Islet precursor cell (in vitro differentiated cells): ENCODE measurements at regions not wholly inside any gene's neighbourhood (a gene's known extent, or its start where the extent isn't known, plus 50 kb on each side); places are given as distances from the start of the nearest gene placed in this dataset.

Experiments used
- DNase-seq: peaks from one replicate; pipeline ENCODE4 v3.0.0-alpha.2; 2018

DNA sequence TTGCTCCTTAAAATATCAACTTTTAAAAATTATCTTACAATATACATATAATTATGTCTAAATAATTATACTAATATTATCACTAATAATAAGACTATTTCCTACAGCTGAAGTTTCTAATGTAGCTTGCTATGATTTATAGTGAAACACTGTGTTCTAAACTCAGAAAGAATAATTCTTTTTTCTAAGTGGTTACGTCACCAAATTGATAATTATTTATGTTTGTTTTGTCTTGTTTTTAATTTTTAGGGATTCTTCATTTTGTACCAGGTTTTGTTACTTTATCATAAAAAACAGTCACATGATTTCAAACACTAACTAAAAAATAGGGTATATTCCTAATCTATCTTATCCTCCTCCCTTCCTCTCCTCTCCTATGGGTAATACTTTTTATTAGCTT, 662.1 kb downstream of the FRK start:
- no peak for DNase-seq

DNA sequence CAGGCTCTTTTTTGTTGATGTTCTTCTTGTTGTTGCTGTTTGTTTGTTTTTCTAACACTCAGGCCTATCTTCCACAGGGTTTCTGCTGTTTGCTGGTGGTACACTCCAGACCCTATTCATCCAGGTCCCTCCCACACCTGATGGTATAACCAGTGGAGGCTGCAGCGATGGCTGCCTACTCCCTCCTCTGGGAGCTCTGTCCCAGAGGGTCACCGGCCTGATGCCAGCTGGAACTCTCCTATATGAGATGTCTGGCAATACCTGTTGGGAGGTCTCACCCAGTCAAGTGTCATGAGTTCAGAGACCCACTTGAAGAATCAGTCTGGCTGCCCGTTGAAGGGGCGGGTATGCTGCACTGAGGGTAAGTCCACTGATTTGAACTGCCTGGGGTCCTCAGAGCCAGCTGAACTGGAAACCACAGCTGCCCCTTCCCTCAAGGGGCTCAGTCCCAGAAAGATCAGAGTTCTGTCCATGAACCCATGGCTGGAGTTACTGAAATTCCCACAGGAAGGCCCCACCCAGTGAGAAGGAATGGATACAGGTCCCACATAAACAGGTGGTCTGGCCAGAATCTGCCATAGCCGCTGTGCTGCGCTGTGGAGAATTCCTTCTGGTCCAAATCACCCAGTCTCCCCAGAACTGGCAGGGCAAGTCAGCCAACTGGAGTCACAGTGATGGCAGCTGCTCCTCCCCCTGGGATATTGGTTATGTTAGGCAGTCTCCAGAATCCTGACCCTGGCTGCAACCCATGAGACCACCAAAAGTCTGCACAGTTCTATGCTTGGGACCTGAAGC, 664.4 kb downstream of the FRK start:
- DNase-seq = peak; percentile 42

DNA sequence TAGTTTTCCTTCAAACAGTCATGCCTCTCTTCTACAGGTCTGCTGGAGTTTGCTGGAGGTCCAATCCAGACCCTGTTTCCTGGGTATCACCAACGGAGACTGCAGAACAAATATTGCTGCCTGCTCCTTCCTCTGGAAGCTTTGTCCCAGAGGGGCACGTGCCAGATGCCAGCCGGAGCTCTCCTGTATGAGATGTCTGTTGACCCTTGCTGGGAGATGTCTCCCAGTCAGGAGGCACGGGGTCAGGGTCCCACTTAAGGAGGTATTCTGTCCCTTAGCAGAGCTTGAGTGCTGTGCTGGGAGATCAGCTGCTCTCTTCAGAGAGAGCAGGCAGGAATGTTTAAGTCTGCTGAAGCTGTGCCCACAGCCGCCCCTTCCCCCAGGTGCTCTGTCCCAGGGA, 666.9 kb downstream of the FRK start:
- DNase-seq = peak; percentile 29

DNA sequence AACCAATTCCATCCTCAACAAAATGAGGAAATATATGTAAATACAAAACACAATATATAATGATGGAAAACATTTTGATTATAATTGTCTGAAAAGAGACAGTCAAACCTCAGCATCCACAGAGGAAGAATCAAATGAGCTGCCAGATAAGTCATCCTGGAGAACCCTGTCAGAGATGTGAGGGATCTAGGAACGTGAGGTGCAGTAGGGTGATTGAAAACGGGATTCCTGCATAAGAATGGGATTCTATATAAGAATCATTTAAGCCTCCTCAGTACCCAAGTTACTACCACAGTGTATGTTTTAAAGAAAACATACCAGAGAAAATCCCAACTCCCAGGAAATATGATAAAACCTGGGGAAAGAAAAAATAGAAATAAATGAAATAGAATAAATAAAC, 690.5 kb downstream of the FRK start:
- no peak for DNase-seq

DNA sequence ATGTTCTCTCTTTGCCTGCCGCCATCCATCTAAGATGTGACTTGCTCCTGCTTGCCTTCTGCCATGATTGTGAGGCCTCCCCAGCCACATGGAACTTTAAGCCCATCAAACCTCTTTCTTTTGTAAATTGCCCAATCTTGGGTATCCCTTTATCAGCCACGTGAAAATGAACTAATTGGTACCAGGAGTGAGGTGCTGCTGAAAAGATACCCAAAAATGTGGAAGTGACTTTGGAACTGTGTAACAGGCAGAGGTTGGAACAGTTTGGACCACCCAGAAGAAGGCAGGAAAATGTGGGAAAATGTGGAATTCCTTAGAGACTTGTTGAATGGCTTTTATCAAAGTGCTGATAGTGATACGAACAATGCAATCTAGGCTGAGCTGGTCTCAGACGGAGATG, 694.9 kb downstream of the FRK start:
- no peak for DNase-seq

DNA sequence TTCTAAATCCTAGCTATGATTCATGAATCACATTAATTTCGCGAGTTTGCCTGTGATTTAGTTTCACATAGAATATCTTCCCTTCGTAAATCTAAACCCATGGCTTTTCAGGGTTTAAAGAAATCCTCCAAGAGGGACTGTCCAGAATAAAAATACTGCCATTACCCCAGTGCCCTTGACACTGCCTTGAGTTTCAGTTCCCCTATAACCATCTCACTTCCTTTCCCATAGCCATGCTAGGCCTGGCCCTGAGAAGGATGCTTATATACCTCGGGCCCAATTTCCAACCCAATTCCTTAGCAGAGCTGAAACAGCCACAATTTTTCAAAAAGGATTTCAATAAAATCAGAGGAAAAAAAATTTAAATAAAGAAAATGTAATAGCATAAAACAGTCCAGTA, 697.3 kb downstream of the FRK start:
- DNase-seq = no peak

DNA sequence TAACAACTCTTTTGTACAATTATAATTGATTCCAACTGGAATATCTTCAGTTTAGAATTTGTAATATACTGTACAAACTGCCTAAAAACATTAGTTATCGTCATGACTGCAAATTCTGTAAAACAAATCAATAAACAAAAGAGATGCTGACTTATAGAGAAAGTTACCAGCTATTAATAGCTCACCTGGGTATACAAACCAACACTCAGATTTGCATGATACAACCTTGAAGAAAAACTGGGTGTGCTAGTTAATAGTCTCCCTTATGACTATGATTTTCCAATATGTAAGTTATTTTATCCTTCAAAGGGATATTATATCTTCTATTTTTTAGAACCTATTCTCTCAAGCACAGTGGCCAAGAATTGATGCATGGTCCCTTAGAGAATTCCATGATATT, 698.5 kb downstream of the FRK start:
- no peak for DNase-seq

DNA sequence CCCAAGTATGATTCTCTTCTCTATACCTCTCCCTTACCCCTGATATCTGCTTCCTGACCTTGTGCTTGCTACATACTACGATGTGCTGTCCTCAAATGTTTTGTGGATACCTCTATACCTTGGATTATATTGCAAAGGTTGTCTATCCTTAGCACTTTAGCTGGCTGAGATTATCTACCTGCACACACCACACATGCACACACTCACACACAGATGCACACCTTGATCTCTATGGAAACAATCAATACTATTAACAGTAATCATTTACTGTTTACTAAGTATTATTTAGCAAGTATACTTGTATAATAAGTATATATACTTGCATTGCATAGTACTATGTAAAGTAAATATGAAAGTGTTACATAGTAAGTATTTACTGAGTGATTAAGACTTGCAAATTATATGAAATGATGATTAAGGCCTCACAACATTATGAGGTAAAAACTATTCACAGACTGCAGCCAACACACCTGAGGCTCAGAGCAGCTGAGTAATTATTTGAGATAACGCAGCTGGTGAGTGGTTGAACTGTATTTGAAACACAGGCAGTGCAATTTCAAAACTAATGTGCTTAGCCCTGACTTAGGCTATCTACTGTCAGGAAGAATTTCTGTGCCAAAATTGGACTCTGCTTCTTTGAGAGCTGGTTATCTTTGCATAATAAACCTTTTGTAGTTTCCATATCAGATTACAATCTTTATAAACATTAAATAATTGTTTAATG, 699.9 kb downstream of the FRK start:
- no peak for DNase-seq

DNA sequence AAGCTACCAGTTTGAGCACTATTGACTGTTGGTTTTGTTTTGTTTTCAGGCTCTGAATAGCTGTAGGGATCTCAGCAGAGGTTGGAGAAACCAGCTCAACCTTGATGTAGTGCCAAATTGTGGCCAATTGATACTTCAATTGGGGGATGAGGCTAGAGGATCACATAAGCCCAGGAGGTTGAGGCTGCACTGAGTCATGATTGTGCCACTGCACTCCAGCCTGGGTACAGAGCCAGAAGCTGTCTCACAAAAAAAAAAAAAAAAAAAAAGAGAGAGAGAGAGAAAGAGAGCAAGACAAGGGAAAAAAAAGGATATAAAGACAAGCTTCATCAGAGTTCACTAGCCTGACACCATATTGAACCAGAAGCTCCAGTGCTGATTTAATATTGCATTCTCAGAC, 702.1 kb downstream of the FRK start:
- DNase-seq = no peak

DNA sequence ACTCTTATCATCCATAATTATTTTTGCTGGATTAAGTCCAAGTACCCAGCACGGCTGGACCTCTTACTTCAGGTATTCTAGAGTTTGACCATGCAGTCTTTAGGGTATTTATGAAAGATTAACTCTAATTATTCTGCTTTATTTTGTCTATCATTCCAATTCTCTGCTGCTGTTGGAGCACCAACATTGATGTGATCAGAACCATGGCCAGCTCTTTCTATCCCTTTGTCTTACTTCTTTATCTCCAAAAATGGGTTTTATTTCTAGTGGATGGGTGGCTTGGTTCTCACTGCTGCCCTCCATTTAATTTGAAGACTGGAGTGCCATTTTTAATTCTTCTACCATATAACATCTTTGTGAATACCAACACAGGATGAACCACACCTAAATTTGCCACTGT, 704.3 kb downstream of the FRK start:
- DNase-seq = no peak

DNA sequence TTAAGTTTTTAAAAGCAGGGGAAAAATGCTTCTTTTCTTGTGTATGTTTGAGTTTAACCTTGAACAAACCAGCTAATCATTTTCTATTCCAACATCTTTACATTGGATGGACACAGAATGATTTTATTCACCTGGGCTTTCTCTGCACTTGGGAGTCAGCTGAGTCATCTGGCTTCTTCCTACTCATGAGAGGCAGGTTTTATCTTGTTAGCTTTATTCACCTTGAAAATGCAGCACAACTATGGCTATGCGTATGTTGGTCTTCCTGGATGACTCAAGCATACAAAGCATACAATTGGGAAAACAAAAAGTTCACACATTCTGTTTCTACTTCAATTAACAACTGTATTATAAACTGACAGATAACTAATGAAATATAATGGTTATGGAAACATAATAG, 737.7 kb downstream of the FRK start:
- DNase-seq = no peak

DNA sequence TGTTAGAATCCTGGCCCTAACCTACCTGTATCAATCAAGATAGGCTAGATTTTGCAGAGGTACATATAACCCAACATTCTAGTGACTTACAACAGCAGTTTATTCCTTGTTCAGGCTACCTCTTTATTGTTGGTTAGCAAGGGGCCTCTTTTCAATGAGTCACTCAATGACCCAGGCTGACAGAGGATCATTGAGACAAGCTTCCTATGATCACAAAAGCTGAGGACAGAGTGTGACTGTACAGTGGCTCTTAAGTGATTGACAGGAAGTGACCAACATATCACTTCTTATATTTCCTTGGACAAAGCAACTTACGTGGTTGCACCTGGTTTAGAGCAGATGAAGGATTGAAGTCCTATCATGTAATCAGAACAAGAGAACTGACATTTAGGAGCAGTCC, 740.9 kb downstream of the FRK start:
- DNase-seq = no peak

DNA sequence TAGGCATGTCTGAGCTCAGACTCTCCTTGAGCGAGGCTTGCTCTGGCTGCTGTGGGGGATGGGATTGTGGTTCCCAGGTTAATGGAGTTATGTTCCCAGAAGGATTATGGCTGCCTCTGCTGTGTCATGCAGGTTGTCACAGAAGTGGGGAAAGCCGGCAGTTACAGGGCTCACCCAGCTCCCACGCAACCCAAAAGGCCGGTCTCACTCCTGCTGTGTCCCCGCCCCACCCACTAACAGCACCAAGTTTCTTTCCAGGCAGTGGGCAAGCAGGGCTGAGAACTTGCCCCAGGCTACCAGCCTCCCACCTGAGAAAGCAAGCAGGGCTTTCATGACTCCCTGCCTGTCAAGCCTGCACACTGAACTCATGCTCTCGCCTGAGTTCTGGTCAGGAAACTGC, 750.5 kb downstream of the FRK start:
- peak; percentile 64 for DNase-seq

DNA sequence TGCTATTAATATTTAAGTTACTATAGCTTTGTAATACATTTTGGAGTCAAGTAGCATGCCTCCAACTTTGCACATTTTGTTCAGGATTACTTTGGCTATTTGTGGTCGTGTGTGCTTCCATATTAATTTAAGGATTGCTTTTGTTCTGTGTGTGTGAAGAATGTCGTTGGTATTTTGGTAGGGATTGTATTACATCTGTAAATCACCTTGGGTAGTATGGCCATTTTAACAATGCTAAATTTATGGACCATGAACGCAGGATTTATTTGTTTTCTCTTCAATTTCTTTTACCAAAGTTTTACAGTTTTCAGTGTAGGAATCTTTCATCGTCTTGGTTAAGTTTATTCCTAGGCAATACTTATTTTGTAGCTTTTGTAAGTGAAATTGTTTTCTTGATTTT, 758.0 kb downstream of the FRK start:
- DNase-seq = no peak

DNA sequence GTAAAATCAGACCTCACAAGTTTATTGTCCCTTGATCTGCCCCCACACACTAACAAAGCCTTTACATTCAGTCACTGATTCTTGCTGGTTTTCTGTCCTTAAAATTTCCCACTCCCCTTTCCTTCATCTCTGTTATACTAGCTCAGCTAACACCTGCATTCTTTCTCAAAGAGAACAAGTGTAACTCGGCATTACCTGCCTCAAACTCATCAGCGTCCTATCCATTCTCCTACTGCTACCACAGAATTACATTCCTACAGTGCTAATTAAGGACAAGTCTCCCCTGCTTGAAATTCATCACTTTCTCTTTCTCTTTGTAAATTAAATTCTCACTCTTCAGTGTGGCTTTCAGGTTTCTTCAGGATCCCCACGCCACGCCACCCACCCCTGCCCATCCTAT, 773.2 kb downstream of the FRK start:
- DNase-seq = no peak

DNA sequence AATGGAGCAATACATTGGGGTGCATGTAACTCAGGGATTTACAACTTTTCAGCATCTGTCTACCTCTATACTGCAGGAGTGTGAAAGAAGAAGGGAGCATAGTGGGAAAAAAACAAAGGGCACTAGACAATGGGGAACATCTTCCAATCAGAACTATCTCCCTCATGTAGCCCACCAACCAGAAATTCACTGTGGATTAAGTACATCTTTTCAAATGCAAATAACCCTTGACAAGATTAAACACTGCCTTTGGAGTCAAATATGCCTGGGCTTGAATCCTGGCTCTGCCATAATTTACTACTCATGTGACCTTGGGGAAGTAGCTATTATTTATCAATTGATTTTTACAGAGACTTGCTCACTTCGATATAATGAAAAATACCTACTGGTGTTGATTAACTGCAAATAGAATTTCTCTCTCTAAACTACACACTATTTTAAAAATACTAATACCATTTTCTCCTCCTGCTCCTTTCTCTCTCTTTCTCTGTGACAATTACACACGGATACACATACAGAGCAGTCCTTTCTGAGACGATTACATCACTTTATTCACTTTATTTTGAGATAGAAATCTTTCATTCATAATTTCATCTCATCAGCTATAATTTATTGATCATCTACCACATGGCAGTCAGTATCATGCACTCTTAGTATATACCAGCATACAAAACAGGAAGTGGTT, 783.7 kb downstream of the FRK start:
- no peak for DNase-seq

DNA sequence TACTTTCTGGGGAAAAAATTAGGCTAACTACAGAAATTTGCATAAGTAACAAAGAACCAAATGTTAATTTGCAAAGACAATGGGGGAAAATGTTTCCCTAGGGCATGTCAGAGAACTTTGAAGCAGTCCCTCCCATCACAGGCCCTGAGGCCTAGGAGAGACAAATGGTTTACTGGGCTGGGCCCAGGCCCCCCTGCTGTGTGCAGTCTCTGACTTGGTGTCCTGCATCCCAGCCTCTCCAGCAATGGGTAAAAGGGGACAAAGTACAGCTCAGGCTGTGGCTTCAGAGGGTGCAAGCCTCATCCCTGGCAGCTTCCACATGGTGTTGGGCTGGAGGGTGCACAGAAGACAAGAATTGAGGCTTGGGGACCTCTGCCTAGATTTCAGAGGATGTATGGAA, 788.4 kb downstream of the FRK start:
- DNase-seq = no peak

DNA sequence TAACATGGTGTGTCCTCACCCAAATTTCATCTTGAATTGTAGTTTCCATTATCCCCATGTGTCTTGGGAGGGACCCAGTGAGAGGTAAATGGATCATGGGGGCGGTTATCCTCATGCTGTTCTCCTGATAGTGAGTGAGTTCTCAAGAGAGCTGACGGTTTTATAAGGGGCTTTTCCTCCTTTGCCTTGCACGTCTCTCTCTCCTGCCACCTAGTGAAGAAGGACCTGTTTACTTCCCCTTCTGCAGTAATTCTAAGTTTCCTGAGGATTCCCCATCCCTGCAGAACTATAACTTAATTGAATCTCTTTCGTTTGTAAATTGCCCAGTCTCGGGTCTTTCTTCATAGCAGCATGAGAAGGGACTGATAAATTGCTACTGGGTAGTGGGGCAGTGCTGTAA, 789.3 kb downstream of the FRK start:
- DNase-seq = no peak

DNA sequence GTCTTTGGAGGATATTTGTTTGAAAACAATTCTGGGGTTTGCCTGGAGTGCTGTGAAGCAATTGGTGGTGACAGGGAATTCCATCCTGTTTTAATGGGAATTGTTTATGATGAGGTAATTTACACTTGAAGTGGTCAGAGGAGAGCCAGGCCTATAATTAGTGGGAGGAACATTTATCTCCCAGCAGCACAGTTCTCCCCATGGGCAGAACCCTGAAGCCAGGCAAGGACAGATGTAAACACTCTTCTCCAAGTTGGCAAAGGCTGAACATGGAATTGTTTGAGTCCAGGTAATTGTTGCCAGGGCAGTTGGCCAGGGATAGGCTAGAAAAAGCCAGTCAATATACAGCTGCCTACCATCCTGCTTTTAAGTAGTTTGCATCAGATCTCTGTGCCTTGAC, 789.7 kb downstream of the FRK start:
- DNase-seq = no peak

DNA sequence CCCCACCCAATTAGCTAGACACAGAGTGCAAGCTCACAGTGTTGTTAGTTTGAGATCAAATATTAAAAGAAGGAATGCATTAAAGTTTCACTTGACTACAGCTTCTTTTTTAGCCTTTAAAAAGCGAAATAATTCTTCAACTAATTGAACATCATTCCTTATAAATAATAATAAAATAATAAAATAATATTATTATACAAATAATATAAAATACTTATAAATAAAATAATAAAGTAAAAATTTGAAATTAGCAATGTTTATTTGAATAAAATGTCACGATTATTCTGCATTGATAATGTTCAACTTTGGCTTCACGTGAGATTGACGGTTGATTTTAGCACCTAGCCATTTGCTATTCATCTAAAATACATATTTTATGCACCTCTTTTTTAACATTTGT, 819.3 kb downstream of the FRK start:
- no peak for DNase-seq

DNA sequence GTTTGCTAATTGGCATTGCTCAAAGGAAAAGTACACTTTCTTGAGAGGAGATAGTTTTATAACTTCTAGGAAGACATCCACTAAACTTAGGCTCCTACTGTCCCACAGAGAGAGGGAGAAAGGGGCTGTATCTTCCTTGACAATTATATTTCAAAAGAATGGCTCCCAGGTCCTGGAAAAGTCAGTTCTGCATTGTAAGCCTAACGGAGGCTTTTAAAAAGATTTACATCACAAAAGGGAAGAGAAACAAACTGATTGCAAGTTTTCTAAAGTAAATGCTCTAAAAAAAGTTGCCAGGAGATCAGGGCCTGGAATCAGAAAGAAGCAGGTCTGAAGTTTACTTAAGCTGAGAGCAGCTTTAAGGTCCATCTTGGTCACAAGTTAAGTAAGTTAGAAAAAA, 839.5 kb downstream of the FRK start:
- no peak for DNase-seq

DNA sequence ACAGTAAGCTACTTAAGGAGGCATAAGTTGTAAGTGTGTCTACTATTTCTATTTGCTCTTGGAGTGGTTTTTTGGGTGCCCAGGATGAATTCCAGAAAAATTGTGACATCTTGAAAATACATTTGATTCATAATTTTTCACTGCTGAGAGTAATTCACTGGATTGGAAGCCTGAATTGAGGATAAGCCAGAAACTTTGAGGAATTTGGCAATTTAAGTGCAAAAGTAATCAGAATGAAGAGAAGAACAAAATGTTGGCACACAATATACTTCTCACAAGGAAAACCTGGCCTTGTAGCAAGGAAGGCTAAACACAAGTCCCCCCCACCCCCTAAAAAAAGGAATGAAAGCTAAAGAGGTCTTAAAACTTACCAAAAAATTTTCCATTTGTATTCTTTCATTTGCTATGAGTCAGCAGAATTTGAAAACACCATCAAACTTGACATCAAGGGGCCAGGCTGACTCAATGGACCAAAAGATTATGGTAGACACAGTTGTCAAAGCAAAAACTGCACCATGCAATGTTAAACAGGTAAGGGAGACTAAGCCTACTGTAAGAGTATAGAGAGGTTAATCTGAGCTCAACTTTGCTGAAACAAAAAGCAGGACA, 840.0 kb downstream of the FRK start:
- no peak for DNase-seq

DNA sequence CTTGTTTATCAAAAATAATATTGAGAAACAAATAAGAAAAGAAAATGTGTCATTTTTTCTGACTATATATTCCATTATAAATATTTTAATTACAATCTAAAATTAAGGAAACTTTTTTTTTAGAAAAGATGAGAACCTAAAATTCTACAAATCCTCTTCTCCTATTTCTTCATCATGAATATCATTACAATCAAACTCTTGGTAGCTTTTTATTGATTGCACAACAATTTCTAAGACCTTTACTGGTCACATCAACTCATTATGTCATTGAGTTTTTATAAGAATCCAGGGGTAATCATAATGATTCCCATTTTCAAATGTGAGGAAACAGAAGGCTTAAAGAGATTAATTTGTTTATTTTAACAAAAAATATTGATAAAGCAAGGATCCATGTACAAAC, 841.0 kb downstream of the FRK start:
- DNase-seq = no peak

DNA sequence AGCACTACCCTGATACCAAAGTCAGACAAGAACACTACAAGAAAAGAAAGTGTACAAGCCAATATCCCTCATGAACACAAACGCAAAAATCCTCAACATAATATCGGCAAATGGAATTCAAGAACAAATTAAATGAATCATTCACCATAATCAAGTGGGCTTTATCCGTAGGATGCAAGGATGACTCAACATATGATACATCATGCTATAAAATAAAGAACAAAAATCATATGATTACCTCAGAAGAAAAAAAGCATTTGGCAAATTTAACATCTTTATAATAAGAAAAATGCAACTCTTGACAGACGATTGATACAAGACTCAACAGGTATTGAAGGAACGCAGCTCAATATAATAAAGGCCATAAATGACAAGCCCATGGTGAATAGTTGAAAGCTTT, 843.9 kb downstream of the FRK start:
- DNase-seq = no peak
